ENCODE measurements at regions not wholly inside any gene's neighbourhood (a gene's known extent, or its start where the extent isn't known, plus 50 kb on each side); places are given as distances from the start of the nearest gene placed in this dataset.

DNA sequence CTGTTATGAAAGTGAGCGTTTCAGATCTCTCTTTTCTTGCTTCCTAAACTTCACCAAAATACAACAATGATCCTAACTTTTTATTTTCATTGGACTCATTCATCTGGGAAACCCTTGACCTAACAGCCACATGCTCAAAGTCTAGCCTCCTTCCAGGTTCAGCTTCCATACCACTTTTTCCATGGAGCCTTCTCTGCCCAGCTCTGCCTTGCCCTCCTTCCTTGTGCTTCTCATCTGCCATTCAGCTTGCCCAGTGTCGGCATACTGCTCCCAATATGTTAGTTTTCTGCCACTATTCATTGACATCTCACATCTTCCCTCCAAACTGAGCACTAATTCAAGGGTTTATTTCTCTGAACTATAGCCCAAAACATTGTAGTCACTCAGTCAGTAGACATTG lies 214.7 kb downstream of the RAD51AP2 start:
- Histone ChIP-seq H2AFZ (ENCODE audit: low read length) (no peak overlapping the region), H3K79me1 (ENCODE audit: insufficient read depth, low read depth, low read length, poor library complexity, severe bottlenecking) (no peaks in the 10 kb centered on the region), H3K9ac (ENCODE audit: extremely low read depth, insufficient read length, low read length) (no peak overlapping the region), H3K56ac (ENCODE audit: insufficient read length, low read depth, low read length) (no peak overlapping the region), H2BK5ac (ENCODE audit: insufficient read length, low read length) (no peak overlapping the region), H2BK20ac (ENCODE audit: low read depth, low read length, poor library complexity, severe bottlenecking) (no peak overlapping the region), H2BK12ac (ENCODE audit: insufficient read length, low read depth, low read length) (no peak overlapping the region), H3K23me2 (ENCODE audit: insufficient read length, low read depth, low read length, poor library complexity, severe bottlenecking) (no peaks in the 10 kb centered on the region), H2BK15ac (ENCODE audit: low read depth, low read length) (no peak overlapping the region), H2BK120ac (ENCODE audit: low read depth, low read length, poor library complexity, severe bottlenecking) (no peak overlapping the region), H3T11ph (ENCODE audit: low read length) (no peak overlapping the region), H4K8ac (replicated peaks; ENCODE audit: insufficient read length, low read depth, low read length) (no peak overlapping the region), H3K79me2 (ENCODE audit: insufficient read depth, low read length) (no peaks in the 10 kb centered on the region), H4K5ac (ENCODE audit: insufficient read length, low read depth, low read length) (no peak overlapping the region), H4K20me1 (ENCODE audit: control insufficient read depth, insufficient read depth, insufficient read length) (no peaks in the 10 kb centered on the region), H3K23ac (ENCODE audit: insufficient read length, low read depth, low read length) (no peak overlapping the region), H3K4me1 (ENCODE audit: insufficient read depth, low read length) (0 out of 2 replicates have a peak, but pooled peaks cover 10% of the 10 kb centered on the region), H3K4me2 (ENCODE audit: insufficient read depth, insufficient read length, low read length) (no peak overlapping the region), H4K91ac (ENCODE audit: insufficient read length, low read depth, low read length) (no peak overlapping the region), H3K14ac (ENCODE audit: insufficient read depth, low read length) (no peak overlapping the region), H3K27ac (ENCODE audit: insufficient read length, low read depth, low read length) (no peak overlapping the region), H3K27me3 (ENCODE audit: insufficient read depth, low read length) (no peaks in the 10 kb centered on the region), H2AK5ac (ENCODE audit: insufficient read length, low read length) (no peak overlapping the region), H3K9me3 (ENCODE audit: control insufficient read depth, low read depth, low read length) (no peaks in the 10 kb centered on the region), H3K18ac (ENCODE audit: insufficient read length, low read depth, low read length) (no peak overlapping the region), H3K4ac (ENCODE audit: low read depth, low read length) (no peak overlapping the region)
- no peak overlapping the region for H3K27ac Mint-ChIP-seq
- peaks cover 2 to 3% of the 10 kb centered on the region in 2 experiments; a peak in 1 of 5 replicates for H3K9me3 Mint-ChIP-seq
- H3K4me1 Mint-ChIP-seq = peaks cover 27 to 29% of the 10 kb centered on the region in 2 experiments
- WGBS (ENCODE audit: extremely low coverage, insufficient read length, low lambda C conversion rate) = no CpG with 5 or more reads among the region's 2 CpGs
- peaks cover 0 to 7% (median 2%) of the 10 kb centered on the region in 3 experiments; a peak in 2 of 7 replicates for H3K36me3 Mint-ChIP-seq (ENCODE audit: insufficient read depth in 1 of 3, low read depth in 3 of 3)
- H3K27me3 Mint-ChIP-seq (ENCODE audit: low read depth) = no peaks in the 10 kb centered on the region
- H3K4me3 Mint-ChIP-seq = no peak overlapping the region
- TF ChIP-seq, protein P1, sequence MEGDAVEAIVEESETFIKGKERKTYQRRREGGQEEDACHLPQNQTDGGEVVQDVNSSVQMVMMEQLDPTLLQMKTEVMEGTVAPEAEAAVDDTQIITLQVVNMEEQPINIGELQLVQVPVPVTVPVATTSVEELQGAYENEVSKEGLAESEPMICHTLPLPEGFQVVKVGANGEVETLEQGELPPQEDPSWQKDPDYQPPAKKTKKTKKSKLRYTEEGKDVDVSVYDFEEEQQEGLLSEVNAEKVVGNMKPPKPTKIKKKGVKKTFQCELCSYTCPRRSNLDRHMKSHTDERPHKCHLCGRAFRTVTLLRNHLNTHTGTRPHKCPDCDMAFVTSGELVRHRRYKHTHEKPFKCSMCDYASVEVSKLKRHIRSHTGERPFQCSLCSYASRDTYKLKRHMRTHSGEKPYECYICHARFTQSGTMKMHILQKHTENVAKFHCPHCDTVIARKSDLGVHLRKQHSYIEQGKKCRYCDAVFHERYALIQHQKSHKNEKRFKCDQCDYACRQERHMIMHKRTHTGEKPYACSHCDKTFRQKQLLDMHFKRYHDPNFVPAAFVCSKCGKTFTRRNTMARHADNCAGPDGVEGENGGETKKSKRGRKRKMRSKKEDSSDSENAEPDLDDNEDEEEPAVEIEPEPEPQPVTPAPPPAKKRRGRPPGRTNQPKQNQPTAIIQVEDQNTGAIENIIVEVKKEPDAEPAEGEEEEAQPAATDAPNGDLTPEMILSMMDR (conservative IDR thresholded peaks at IDR 0.05) = no peak
- no peak for DNase-seq

Data from H9 (cell line).